NB4 (cell line): ENCODE measurements at regions not wholly inside any gene's neighbourhood (a gene's known extent, or its start where the extent isn't known, plus 50 kb on each side); places are given as distances from the start of the nearest gene placed in this dataset.

Experiments used
- DNase-seq: peaks from one replicate; pipeline ENCODE4 v3.0.0; 2010; ENCODE audit warnings: low read depth
- H3K4me3 ChIP-seq: one replicate; pipeline ENCODE4 v1.5.1; 2011; ENCODE audit warnings: mild to moderate bottlenecking, low read depth, low read length, moderate library complexity
- MAX ChIP-seq: IDR thresholded peaks from 2 replicates; pipeline ENCODE4 v1.6.1; 2011; ENCODE audit warnings: low read depth, low read length
- MYC ChIP-seq: IDR thresholded peaks from 2 replicates; pipeline ENCODE4 v1.6.1; 2011; ENCODE audit warnings: low read depth, low read length
- POLR2A ChIP-seq: IDR thresholded peaks from 2 replicates; pipeline ENCODE4 v1.6.1; 2011; ENCODE audit warnings: mild to moderate bottlenecking; ENCODE audit not compliant: insufficient read length; ENCODE audit errors: extremely low read depth
- TF ChIP-seq, protein P1 (sequence below): IDR thresholded peaks from one replicate; pipeline ENCODE4 v1.5.1; 2012; ENCODE audit warnings: low read depth, low read length

- TF ChIP-seq POLR2A (no peak), MAX (no peak), MYC (no peak)
- TF ChIP-seq, protein P1, sequence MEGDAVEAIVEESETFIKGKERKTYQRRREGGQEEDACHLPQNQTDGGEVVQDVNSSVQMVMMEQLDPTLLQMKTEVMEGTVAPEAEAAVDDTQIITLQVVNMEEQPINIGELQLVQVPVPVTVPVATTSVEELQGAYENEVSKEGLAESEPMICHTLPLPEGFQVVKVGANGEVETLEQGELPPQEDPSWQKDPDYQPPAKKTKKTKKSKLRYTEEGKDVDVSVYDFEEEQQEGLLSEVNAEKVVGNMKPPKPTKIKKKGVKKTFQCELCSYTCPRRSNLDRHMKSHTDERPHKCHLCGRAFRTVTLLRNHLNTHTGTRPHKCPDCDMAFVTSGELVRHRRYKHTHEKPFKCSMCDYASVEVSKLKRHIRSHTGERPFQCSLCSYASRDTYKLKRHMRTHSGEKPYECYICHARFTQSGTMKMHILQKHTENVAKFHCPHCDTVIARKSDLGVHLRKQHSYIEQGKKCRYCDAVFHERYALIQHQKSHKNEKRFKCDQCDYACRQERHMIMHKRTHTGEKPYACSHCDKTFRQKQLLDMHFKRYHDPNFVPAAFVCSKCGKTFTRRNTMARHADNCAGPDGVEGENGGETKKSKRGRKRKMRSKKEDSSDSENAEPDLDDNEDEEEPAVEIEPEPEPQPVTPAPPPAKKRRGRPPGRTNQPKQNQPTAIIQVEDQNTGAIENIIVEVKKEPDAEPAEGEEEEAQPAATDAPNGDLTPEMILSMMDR, result no peak
- DNase-seq, result no peak
- H3K4me3 ChIP-seq, result no peak overlapping the region
Observed at GRCh38 chr10:57221674-57222073, 860.6 kb upstream of the ZWINT start.

- H3K4me3 ChIP-seq, result no peak overlapping the region
- TF ChIP-seq POLR2A, result no peak
- no peak for TF ChIP-seq MYC
- no peak for TF ChIP-seq MAX
- TF ChIP-seq, protein P1, result no peak
- DNase-seq, result no peak
Observed at GRCh38 chr10:57218382-57218781, 857.3 kb upstream of the ZWINT start.

DNA sequence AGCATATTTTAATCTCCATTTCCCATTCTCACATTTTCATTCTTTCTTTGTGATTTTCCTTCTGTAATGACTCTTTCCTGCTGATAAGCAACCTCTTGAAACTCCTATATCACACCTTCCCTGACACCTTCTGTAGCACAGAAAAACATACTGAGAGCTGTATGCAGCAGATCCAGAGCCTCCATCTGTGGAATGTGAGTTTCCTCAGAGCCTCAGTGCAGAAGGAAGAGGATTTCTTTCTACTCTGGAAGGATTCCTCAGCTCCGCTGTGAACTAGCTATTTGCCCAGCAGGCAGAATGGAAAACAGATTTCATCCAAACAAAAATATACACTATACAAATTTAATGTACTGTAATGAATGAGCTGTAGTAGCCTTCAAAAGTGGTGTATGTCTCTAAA is 841.3 kb upstream of the ZWINT start:
- no peak overlapping the region for H3K4me3 ChIP-seq
- DNase-seq, result no peak
- TF ChIP-seq POLR2A, result no peak
- TF ChIP-seq MAX, result no peak
- TF ChIP-seq, protein P1, result no peak
- no peak for TF ChIP-seq MYC

- no peak overlapping the region for H3K4me3 ChIP-seq
- TF ChIP-seq POLR2A (no peak), MAX (no peak), MYC (no peak)
- TF ChIP-seq, protein P1, result no peak
- DNase-seq, result no peak
Observed at GRCh38 chr10:57188846-57189245, 827.8 kb upstream of the ZWINT start.

- DNase-seq, result no peak
- no peak overlapping the region for H3K4me3 ChIP-seq
- TF ChIP-seq, protein P1, result no peak
- no peak for TF ChIP-seq MYC
Observed at GRCh38 chr10:57186201-57186600, 825.1 kb upstream of the ZWINT start.

DNA sequence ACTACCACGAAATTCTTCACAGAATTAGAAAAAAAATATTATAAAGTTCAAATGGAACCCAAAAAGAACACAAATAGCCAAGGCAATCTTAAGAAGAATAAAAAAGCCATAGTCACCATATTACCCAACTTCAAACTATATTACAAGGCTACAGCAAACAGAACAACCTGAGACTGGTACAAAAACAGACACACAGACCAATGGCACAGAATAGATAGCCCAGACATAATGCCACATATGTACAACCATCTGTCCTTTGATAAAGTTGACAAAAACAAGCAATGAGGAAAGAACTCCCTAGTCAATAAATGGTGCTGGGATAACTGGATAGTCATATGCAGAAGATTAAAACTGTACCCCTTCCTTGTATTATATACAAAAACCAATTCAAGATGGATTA is 808.5 kb upstream of the ZWINT start:
- no peak for DNase-seq
- TF ChIP-seq MAX (no peak), POLR2A (no peak), MYC (no peak)
- TF ChIP-seq, protein P1, result no peak
- H3K4me3 ChIP-seq, result no peak overlapping the region
